Keratinocyte (primary cell): ENCODE measurements at regions not wholly inside any gene's neighbourhood (a gene's known extent, or its start where the extent isn't known, plus 50 kb on each side); places are given as distances from the start of the nearest gene placed in this dataset.

Source experiments
- DNase-seq: peaks from one replicate; pipeline ENCODE4 v3.0.0-alpha.2; 2011; ENCODE audit warnings: low read depth, missing footprints, low spot score
- FAIRE-seq: peaks from 2 replicates; lab custom pipeline; 2011; peaks lifted over from hg19 to GRCh38; lab: Jason Lieb, UNC
- H2AFZ ChIP-seq: 2 replicates; pipeline ENCODE4 v1.6.0; 2012; ENCODE audit warnings: low read length, control low read depth, inconsistent platforms; ENCODE audit not compliant: control insufficient read depth
- H3K27ac ChIP-seq: 2 replicates; pipeline ENCODE4 v1.5.1; 2011; ENCODE audit warnings: low read length; ENCODE audit not compliant: control insufficient read depth, insufficient read depth
- H3K27me3 ChIP-seq: 3 replicates; pipeline ENCODE4 v1.6.0; 2011; ENCODE audit warnings: low read length; ENCODE audit not compliant: control insufficient read depth, insufficient read depth; ENCODE audit errors: extremely low read depth
- H3K36me3 ChIP-seq, 2 experiments: 2 replicates in 1 of 2; 3 replicates in 1 of 2; pipeline ENCODE4 v1.5.1; 2011; ENCODE audit warnings: low read length in 2 of 2, mild to moderate bottlenecking in 1 of 2; ENCODE audit not compliant: control insufficient read depth in 2 of 2, insufficient read depth in 2 of 2; ENCODE audit errors: extremely low read depth in 1 of 2
- H3K4me1 ChIP-seq: 3 replicates; pipeline ENCODE4 v1.5.1; 2011; ENCODE audit warnings: low read length; ENCODE audit not compliant: control insufficient read depth, insufficient read depth; ENCODE audit errors: extremely low read depth
- H3K4me2 ChIP-seq: 3 replicates; pipeline ENCODE4 v1.6.0; 2011; ENCODE audit warnings: low read depth, low read length; ENCODE audit not compliant: control insufficient read depth, insufficient read depth; ENCODE audit errors: extremely low read depth
- H3K4me3 ChIP-seq, 3 experiments: fragments of 200-600 bp in 1 of 3; sonication (generic) in 1 of 3; 2 replicates in 2 of 3; 3 replicates in 1 of 3; pipeline ENCODE4 v1.5.1; 2011 to 2016; ENCODE audit warnings: low read length in 3 of 3, mild to moderate bottlenecking in 3 of 3, control low read depth in 2 of 3, inconsistent platforms in 1 of 3, low read depth in 1 of 3, mixed read lengths in 1 of 3, mixed run types in 1 of 3, moderate library complexity in 1 of 3; ENCODE audit not compliant: control insufficient read depth in 2 of 3, insufficient read depth in 2 of 3; ENCODE audit errors: extremely low read depth in 1 of 3
- H3K79me2 ChIP-seq: 2 replicates; pipeline ENCODE4 v1.6.0; 2012; ENCODE audit warnings: low read length; ENCODE audit not compliant: control insufficient read depth, insufficient read depth
- H3K9ac ChIP-seq: 3 replicates; pipeline ENCODE4 v1.6.0; 2011; ENCODE audit warnings: low read length; ENCODE audit not compliant: control insufficient read depth, insufficient read depth; ENCODE audit errors: extremely low read depth
- H3K9me1 ChIP-seq: 3 replicates; pipeline ENCODE4 v1.6.0; 2011; ENCODE audit warnings: low read length; ENCODE audit not compliant: control insufficient read depth, insufficient read depth; ENCODE audit errors: extremely low read depth
- H3K9me3 ChIP-seq: 2 replicates; pipeline ENCODE4 v1.5.1; 2012; ENCODE audit warnings: low read depth, low read length; ENCODE audit not compliant: control insufficient read depth
- H4K20me1 ChIP-seq: 3 replicates; pipeline ENCODE4 v1.6.0; 2011; ENCODE audit warnings: low read length; ENCODE audit not compliant: control insufficient read depth, insufficient read depth; ENCODE audit errors: extremely low read depth
- CTCF ChIP-seq, 3 experiments: IDR thresholded peaks in 1 of 3; conservative IDR thresholded peaks in 1 of 3; optimal IDR thresholded peaks in 1 of 3; 2 replicates in 2 of 3; 3 replicates in 1 of 3; pipeline versions ENCODE3 to v1.5.1; 2011; ENCODE audit warnings: low read length in 3 of 3, mild to moderate bottlenecking in 3 of 3, moderate library complexity in 2 of 3, control low read depth in 1 of 3, inconsistent platforms in 1 of 3; ENCODE audit not compliant: insufficient read depth in 2 of 3; ENCODE audit errors: extremely low read depth in 1 of 3
- EZH2 ChIP-seq: IDR thresholded peaks from one replicate; pipeline ENCODE4 v1.6.1; 2012; ENCODE audit warnings: inconsistent platforms, mild to moderate bottlenecking, low read length, moderate library complexity
- dilution Hi-C: fragments of 300-500 bp; cut with MboI; formaldehyde crosslinking; loops from one replicate; pipeline ENCODE4 v1.7.0; 2020; ENCODE audit warnings: low sequenced_read_pairs; ENCODE audit not compliant: extremely low pct_ligation_motif_present

DNA sequence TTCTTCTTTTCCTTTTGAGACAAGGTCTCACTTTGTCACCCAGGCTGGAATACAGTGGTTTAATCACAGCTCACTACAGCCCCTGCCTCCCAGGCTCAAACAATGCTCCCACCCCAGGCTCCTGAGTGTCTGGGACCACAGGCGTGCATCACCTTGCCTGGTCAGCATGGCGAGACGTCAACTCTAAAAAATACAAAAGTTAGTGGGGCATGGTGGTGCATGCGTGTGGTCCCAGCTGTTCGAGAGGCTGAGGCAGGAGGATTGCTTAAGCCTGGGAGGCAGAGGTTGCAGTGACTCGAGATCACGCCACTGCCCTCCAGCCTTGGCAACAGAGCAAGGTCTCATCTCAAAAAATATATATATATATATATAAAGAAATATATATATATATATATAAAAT, 242.4 kb downstream of the SHOX start:
- Histone ChIP-seq H3K27me3 (no peaks in the 10 kb centered on the region), H3K27ac (no peak overlapping the region), H3K36me3 (no peaks in the 10 kb centered on the region), H3K79me2 (no peaks in the 10 kb centered on the region), H3K4me2 (no peak overlapping the region), H3K4me1 (no peaks in the 10 kb centered on the region), H4K20me1 (no peaks in the 10 kb centered on the region), H3K9me3 (peaks cover 9% of the 10 kb centered on the region), H2AFZ (no peak overlapping the region), H3K4me3 (no peak overlapping the region), H3K9me1 (no peaks in the 10 kb centered on the region), H3K9ac (no peak overlapping the region)
- FAIRE-seq (no peak), DNase-seq (no peak)
- dilution Hi-C loops: no loop called here
- TF ChIP-seq CTCF (optimal IDR thresholded peaks at IDR 0.05 in 1 of 3, IDR thresholded peaks at IDR 0.05 in 1 of 3, conservative IDR thresholded peaks at IDR 0.05 in 1 of 3; ENCODE audit: extremely low read depth in 1 of 3, insufficient read depth in 2 of 3, low read length in 3 of 3) (no peak), EZH2 (no peak)

DNA sequence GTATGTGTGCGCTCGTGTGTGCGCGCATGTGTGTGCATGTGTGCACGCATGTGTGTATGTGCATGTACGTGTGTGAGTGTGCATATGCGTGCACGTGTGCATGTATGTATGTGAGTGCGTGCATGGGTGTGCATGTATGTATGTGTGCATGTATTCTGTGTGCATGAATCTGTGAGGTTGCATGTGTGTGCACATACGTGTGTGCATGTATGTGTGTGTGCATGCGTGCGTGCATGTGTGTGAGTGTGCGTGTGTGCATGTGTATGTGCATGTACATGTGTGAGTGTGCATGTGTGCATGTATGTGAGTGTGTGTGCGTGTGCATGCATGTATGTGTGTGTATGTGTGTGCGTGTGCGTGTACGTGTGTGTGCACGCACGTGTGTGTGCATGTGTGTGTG, 241.5 kb downstream of the SHOX start:
- Histone ChIP-seq H3K9me3 (peaks cover 9% of the 10 kb centered on the region), H3K27ac (no peak overlapping the region), H3K9ac (no peak overlapping the region), H3K79me2 (no peaks in the 10 kb centered on the region), H3K4me3 (no peak overlapping the region), H4K20me1 (no peaks in the 10 kb centered on the region), H3K36me3 (no peaks in the 10 kb centered on the region), H2AFZ (no peak overlapping the region), H3K9me1 (no peaks in the 10 kb centered on the region), H3K4me2 (no peak overlapping the region), H3K4me1 (no peaks in the 10 kb centered on the region), H3K27me3 (no peaks in the 10 kb centered on the region)
- dilution Hi-C loops: no loop called here
- FAIRE-seq (no peak), DNase-seq (no peak)
- no peak for TF ChIP-seq EZH2

DNA sequence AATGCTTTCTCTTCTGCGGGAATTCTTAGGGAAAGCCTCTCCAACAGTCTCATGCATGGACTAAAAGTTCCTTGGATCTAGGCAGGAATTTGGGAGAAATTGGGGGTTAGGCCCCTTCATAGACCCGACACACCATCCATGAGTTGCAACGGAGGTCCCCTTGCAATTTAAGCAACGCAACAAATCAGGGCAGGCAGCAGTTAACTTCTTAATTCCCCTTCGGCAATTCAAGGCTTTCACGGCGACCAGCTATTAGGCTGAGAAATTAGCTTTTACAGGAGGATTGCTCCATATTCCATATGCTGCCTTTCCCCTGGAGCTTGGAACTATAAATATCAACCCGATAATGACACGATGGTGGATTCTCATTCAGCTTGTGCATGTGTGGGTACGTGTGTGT, 241.0 kb downstream of the SHOX start:
- Histone ChIP-seq H3K9me1 (no peaks in the 10 kb centered on the region), H3K79me2 (no peaks in the 10 kb centered on the region), H3K9ac (no peak overlapping the region), H3K27ac (no peak overlapping the region), H2AFZ (no peak overlapping the region), H4K20me1 (no peaks in the 10 kb centered on the region), H3K4me3 (no peak overlapping the region), H3K36me3 (no peaks in the 10 kb centered on the region), H3K27me3 (no peaks in the 10 kb centered on the region), H3K4me1 (no peaks in the 10 kb centered on the region), H3K9me3 (peaks cover 9% of the 10 kb centered on the region), H3K4me2 (no peak overlapping the region)
- TF ChIP-seq CTCF (optimal IDR thresholded peaks at IDR 0.05 in 1 of 3, IDR thresholded peaks at IDR 0.05 in 1 of 3, conservative IDR thresholded peaks at IDR 0.05 in 1 of 3; ENCODE audit: extremely low read depth in 1 of 3, insufficient read depth in 2 of 3, low read length in 3 of 3) (no peak), EZH2 (no peak)
- DNase-seq: no peak
- dilution Hi-C loops: no loop called here
- FAIRE-seq: no peak
